ENCODE measurements at regions not wholly inside any gene's neighbourhood (a gene's known extent, or its start where the extent isn't known, plus 50 kb on each side); places are given as distances from the start of the nearest gene placed in this dataset.

GRCh38 chr6:120608826-120609225, 725.5 kb downstream of the TBC1D32 start:
- Histone ChIP-seq H3K27ac (ENCODE audit: insufficient read depth, low read length) (no peak overlapping the region), H3K36me3 (ENCODE audit: control insufficient read depth, insufficient read depth, low read length) (no peaks in the 10 kb centered on the region), H4K8ac (ENCODE audit: low read depth in 2 of 2, low read length in 2 of 2) (no peak overlapping the region), H3K9me1 (ENCODE audit: insufficient read depth, low read length) (no peaks in the 10 kb centered on the region), H3K79me1 (ENCODE audit: low read depth in 1 of 2, low read length in 2 of 2) (no peaks in the 10 kb centered on the region), H3K23ac (ENCODE audit: low read depth, low read length) (no peak overlapping the region), H2BK20ac (ENCODE audit: low read depth, low read length) (no peak overlapping the region), H3K56ac (ENCODE audit: extremely low read depth, insufficient read depth, low read length) (no peak overlapping the region), H2AK5ac (ENCODE audit: low read depth, low read length) (no peak overlapping the region), H3K4me3 (ENCODE audit: insufficient read depth, low read depth, low read length) (no peak overlapping the region), H3K4ac (ENCODE audit: low read depth, low read length) (no peak overlapping the region), H3K14ac (replicated peaks; ENCODE audit: low read depth, low read length) (no peak overlapping the region), H2AFZ (replicated peaks; ENCODE audit: low read length, poor library complexity) (no peak overlapping the region), H4K91ac (ENCODE audit: insufficient read depth, low read depth, low read length) (no peak overlapping the region), H2BK15ac (ENCODE audit: low read depth, low read length) (no peak overlapping the region), H4K20me1 (ENCODE audit: insufficient read depth, low read length) (no peaks in the 10 kb centered on the region), H3K18ac (ENCODE audit: low read depth, low read length) (no peak overlapping the region), H2BK5ac (ENCODE audit: low read depth, low read length, poor library complexity, severe bottlenecking) (no peak overlapping the region), H3K27me3 (ENCODE audit: control insufficient read depth, insufficient read depth, low read length) (no peaks in the 10 kb centered on the region), H3K4me2 (ENCODE audit: low read depth, low read length) (no peak overlapping the region), H3K4me1 (ENCODE audit: control insufficient read depth, insufficient read depth, low read length) (no peaks in the 10 kb centered on the region), H4K5ac (ENCODE audit: low read depth, low read length) (no peak overlapping the region), H3K9ac (ENCODE audit: low read depth, low read length) (no peak overlapping the region), H2AK9ac (replicated peaks; ENCODE audit: low read depth, low read length, poor library complexity) (no peak overlapping the region), H3K9me3 (ENCODE audit: control insufficient read depth, insufficient read depth, low read length) (peaks cover 6% of the 10 kb centered on the region), H2BK120ac (ENCODE audit: low read depth, low read length) (no peak overlapping the region)
- no peak for TF ChIP-seq MAFK (IDR thresholded peaks at IDR 0.05; ENCODE audit: low read depth, low read length)
- no TSS peak for BruUV-seq (replicated peaks)
- ATAC-seq (ENCODE audit: low read depth) = no peak
- in situ Hi-C loops (cut with MboI; ENCODE audit: low sequenced_read_pairs) = no loop called here
- dilution Hi-C loops (cut with HindIII; ENCODE audit: low sequenced_read_pairs, unreplicated experiment) = no loop called here
- no peak for DNase-seq
- CTCF ChIA-PET = no interaction called here
- WGBS, 2 experiments (ENCODE audit: extremely low coverage in 2 of 2, insufficient read length in 1 of 2) = no CpG with 5 or more reads among the region's 1 CpG
- POLR2A ChIA-PET (ENCODE audit: unreplicated experiment) = no interaction called here
- intact Hi-C loops (cut with micrococcal nuclease) = no loop called here

Data from IMR-90 (cell line).